Erythroblast (primary cell): ENCODE measurements at regions not wholly inside any gene's neighbourhood (a gene's known extent, or its start where the extent isn't known, plus 50 kb on each side); places are given as distances from the start of the nearest gene placed in this dataset.

ENCODE experiments used
- DNase-seq, 2 experiments: peaks; one replicate each; lab custom pipeline; 2025; lab: John Stamatoyannopoulos, UW
- GATA1 ChIP-seq: IDR thresholded peaks from 2 replicates; pipeline ENCODE4 v1.6.1; 2011; ENCODE audit warnings: low read depth, mild to moderate bottlenecking, control low read depth, low read length, moderate library complexity
- POLR2A ChIP-seq: IDR thresholded peaks from 2 replicates; pipeline ENCODE4 v1.6.1; 2011; ENCODE audit warnings: mild to moderate bottlenecking, low read length

DNA sequence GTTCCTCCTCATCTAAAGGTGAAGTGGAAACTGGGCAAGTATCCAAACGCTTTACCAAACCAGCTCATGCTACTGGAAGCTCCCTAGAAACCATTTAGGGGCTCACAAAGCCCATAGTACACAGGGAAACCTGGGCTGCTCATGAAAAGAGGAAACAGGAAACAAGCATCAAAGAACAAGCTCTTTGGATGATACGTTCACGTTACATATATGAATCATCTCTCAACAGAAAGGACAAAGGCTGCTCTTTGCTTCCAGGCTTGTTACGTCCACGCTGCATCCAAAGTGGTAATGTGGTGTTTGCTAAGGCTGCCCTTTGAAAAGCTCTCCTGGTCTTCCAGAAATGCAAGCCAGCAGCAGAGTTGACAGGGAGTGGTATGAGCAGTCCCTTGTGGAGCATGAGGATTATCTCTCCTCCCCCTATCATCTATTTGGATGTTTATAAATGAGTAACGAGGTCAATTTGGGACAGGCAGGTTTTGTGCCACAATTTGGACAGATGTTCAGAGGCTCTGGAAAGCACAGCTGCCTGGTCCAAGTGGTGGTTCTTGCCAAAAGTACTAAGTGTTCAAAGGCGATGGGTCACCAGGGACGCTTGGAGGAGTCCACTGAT, 98.0 kb upstream of the RORA start:
- no peak for TF ChIP-seq POLR2A
- no peak for TF ChIP-seq GATA1

DNA sequence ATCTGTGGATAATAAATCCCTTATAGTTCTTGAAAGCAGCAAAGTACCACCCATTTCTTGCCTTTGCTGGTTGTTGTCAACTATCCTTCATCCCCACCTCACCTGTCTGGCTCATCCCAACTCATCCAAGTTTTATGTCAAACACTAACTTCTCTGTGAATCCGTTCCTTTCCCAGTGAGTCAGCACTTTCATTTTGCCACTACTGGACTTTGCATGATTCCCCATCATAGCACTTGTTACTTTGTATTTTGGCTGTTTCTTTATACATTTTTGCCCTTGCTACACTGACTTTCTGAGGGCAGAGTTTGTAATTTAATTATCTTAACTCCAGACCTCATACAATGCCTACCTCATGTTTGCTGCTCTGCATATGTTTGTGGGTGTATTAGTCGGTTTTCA, 90.8 kb upstream of the RORA start:
- no peak for DNase-seq
- no peak for TF ChIP-seq GATA1

More for the DNA sequence above, 98.0 kb upstream of the RORA start:
- DNase-seq: no peak

DNA sequence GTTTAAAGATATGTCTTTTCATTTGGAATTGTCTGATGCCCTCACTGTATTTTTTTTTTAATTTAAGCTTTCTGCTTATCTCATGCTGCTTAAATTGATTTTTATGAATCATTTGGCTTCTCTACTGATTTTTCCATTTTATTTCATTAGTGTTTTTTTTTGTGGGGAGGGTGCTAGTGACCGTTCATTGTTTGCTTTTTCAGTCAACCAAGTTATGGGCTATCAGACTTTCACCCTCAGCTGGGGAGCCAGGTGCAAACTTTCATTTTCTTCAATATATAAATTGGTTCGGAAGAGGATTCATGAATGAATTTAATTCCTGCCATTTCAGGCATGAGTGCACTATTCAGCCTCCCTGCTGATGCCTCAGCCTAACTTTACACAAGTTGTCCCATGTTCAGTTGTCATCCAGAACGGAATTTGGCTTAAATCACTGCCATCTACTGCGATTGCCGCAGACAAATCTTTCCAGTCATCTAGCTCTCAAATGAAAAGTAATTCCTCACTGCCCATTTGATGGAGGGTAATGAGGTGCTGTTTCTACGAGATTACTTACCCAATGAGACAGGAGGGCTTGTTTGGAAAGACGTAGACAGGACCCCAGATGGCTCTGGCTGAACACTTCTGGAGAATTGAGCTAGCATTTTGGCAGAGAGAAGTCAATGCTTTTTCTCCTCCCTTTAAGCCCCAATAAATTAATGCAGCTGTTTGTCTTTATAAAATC, 89.9 kb upstream of the RORA start:
- TF ChIP-seq POLR2A (no peak), GATA1 (no peak)
- no peak for DNase-seq

DNA sequence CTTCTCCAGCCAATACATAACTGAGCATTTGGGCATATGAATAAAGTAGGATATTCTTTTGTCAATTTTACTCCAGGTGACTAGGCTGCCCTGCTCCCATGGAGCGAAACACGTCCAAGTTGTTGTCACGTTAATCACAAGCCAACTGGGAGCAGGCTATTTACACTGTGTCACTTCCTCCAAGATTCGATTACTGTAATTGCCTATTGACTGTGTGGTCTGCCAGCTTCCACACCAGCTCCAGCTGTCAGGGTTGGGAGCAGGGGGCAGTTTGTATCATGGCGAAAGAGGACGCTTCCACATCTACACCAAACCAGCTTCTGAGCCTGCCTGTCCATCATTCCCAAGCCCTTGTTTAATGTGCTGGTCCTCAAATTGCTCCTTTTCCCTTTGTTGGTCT, 89.2 kb upstream of the RORA start:
- DNase-seq: no peak
- TF ChIP-seq POLR2A (no peak), GATA1 (no peak)

DNA sequence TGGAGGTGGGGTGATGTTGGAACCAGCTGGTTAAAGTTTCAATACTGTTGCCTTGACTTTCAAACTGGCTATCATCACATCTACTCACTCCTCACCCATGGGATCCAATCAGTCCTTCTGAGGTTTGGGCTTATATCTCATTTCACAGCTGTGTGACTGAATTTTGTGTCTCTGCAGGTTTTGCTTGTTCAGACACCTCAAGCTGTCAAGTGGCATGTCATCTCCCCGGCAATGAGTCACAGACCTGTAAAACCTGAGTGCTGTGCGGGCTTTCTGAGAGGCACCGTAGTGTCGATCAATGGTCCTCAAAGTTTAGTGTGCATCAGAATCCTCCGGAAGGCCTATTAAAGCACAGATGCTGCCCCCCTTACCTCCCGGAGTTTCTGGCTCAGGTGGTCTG, 86.4 kb upstream of the RORA start:
- DNase-seq: no peak
- TF ChIP-seq GATA1 (no peak), POLR2A (no peak)

DNA sequence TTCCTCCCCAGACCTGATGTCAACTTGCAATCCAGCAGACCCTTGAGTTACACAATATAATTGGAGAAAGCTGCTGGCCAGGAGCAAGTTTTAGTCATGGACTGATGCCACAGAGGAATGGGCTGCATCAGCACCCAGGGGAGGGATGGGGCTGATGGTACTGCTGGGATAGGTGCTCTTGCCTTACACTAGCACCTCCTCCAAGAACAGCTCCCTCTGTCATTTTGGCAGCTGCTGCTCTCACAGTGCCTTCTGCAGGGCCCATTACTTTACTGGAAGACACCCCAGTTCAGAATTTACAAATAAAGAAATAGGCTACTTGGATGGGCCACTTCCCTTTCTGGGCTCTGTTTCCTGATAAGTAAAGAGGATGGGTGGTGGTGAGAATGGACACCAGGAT, 85.3 kb upstream of the RORA start:
- no peak for TF ChIP-seq GATA1
- TF ChIP-seq POLR2A: no peak
- DNase-seq: no peak

DNA sequence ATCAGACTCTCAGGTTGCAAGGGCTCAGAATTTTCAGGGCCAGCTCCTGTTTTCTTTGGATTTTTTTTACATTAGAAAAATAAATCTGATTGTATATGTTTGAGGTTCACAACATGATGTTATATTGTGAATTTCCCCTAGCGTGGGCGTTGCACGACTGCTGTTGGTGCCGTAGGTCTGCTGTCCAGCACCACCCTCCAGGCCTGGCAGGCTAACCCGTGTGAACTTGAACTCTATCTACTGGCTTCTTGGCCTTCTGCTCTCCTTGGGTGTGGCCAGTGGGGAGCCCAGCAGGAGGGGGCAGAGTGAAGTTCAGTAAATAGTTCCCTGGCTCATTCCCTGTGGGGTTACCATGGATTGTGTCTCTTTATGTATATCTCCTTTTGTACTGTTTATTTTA, 80.5 kb upstream of the RORA start:
- TF ChIP-seq GATA1: no peak
- no peak for TF ChIP-seq POLR2A

DNA sequence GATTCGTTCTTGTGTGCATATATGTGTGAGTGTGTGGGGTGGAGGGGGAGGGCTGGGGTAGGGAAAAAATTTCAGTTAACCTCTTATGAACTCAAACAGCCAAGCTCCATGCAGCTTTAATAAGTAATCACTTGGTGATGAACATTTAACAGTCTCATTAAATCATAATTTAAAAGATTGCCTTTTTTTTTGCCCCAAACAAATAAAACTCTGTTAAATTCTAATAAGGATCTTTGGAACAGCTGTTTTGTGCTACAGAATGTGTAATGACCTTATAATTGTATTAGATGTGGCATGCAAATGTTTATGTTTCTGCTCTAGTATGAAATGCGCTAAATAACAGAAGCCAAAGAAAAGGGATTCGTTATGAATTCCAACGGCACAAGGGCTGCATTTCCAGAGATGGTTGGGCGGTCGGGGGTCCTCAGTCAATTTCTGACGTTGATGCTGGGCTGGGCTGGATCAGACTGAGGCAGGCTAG, 80.0 kb upstream of the RORA start:
- no peak for TF ChIP-seq GATA1
- no peak for DNase-seq

More for the DNA sequence above, 80.5 kb upstream of the RORA start:
- DNase-seq: no peak

DNA sequence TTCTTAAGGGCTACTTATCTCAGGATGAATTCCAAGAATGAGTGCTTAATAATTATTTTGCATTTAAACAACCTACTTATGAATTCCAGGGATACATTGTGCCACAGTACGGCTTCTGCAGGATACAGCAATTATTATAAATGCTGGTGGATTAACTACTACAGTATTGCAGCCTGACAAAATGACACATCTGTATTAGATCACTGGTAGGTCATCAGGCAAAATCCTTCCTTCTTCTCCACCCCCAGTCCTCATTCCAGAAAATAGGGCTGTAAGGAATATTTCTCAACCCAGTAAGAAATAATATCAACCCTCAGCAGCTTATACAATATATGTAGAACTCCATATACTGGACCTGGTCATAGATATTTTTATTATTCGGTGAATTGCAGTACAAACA, 79.3 kb upstream of the RORA start:
- TF ChIP-seq GATA1 (no peak), POLR2A (no peak)
- no peak for DNase-seq

DNA sequence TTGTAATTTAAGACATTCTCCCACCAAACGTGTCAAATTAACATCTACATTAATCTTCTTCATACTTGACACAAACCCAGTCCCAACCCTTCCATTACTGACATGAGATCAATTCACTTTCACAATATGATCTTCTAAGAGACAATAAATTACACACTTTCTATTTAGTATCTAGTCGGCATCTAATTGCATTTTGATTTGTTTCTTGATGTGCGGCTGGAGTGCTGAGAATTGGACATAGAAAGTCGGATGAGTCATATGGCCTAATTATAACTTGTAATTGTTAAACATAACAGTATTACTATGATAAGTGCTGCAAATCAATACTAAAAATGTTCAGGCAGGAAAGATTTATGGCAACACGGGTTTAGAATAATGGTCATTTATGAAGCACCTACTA, 78.4 kb upstream of the RORA start:
- TF ChIP-seq POLR2A: no peak
- no peak for TF ChIP-seq GATA1
- no peak for DNase-seq

DNA sequence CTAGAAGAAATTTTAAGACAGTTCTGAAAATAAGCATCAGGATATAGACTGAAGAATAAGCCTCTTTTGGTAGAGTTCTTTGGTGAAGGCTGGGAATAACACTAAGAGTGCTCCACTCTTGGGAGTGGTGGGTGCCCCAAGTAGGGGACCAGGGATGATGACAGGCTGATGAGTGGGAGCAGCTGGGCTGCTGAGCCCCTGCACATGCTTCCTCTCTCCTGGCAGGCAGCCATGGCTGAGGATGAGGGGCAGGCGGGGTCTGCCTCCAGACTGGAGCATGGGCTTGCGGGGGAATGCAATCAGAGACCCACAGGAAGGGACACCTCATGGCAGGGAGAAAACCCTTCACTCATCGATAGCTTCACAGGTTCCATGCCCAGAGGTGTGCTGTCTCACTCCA, 72.6 kb upstream of the RORA start:
- no peak for DNase-seq
- TF ChIP-seq GATA1: no peak
- TF ChIP-seq POLR2A: no peak

DNA sequence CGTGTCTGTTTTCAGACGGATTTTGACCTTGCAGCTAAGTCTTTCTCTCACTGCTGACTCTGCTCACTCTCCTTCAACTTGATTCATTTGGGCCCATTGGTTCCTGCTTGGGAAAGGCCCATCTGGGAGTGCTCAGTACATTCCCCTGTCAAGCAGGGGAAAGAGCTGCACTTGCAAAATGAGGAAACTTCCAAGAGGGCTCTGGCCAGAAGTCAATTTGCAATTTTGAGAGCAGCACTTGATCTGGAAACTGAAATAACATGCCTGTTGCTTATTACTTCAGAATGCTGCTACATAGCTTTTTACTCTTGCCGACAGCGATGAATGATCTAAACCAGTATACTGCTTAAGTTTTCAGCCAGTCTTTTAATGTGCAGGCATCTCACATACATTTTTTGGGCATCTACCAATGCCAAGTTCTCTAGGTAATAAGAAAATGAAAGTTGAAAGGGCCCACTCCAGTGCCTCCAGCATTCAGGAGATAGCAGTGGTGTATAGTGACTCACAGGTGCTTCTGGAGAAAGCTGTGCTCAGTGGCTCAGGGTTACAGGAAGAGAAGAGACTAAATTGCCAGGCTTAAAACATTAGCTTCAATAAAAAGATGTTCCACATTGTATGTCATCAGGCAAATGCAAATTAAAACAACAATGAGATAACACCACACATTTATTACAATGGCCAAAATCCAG, 70.1 kb upstream of the RORA start:
- no peak for DNase-seq
- no peak for TF ChIP-seq POLR2A
- TF ChIP-seq GATA1: no peak

DNA sequence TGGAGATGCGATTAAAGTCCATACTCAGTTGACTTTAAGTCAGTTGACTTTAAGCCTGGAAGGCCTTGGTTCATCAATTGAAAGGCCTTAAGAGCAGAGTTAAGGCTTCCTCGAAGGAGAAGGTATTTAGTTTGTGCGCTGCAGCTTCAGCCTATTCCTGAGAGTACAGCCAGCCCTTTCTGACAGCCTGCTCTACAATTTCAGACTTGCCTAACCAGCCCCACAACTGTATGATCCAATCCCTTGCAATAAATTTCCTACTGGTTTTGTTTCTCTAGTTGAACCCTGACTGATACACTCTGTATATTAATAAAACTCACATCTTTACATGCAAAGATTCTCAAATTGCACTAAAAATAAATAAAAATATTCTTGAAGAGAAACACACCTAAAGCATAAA, 66.1 kb upstream of the RORA start:
- DNase-seq: no peak
- no peak for TF ChIP-seq POLR2A
- TF ChIP-seq GATA1: no peak

DNA sequence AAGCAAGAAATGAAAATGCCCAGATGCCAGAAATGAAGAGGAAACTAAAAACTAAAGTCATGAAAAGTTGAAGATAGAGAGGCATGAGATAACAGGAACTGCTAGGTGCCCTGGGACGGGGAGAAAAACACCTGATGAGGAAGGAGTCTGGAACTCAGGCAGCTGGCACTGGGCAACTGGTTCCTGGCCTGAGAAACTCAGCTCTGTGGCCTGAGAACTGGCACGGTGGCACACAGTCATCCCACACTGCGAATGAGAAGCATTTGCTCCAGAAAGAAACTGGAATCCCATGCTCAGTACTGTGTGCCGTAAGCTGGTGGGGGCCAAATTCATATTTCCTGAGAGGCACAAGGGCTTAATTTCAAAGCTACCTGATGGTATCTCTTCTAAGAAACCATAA, 53.6 kb upstream of the RORA start:
- DNase-seq: no peak
- TF ChIP-seq GATA1 (no peak), POLR2A (no peak)

DNA sequence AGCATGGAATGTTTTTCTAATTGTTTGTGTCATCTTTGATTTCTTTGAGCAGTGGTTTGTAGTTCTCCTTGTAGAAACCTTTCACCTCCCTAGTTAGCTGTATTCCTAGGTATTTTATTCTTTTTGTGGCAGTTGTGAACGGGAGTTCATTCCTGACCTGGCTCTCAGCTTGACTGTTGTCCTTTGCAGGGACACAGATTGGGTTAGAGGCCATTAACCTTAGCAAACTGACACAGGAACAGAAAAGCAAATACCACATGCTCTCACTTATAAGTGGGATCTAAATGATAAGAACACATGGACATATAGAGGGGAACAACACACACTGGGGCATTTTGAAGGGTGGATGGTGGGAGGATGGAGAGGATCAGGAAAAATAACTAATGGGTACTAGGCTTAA, 52.2 kb upstream of the RORA start:
- TF ChIP-seq POLR2A: no peak
- TF ChIP-seq GATA1: no peak
- DNase-seq: no peak
